Duodenal mucosa (tissue), 2 donors: ENCODE measurements at regions not wholly inside any gene's neighbourhood (a gene's known extent, or its start where the extent isn't known, plus 50 kb on each side); places are given as distances from the start of the nearest gene placed in this dataset.
"Not testable (repeated sequence)": the region's sequence is repeated elsewhere in the genome, so short reads cannot be mapped to it uniquely, and the experiment has no call there.

Experiments used
- H3K27ac ChIP-seq: one replicate; pipeline ENCODE4 v1.7.0; 2013; ENCODE audit warnings: low read depth, low read length
- H3K27me3 ChIP-seq, 2 donors: one replicate each; pipeline ENCODE4 v1.7.0; 2013; ENCODE audit warnings: low read length in 2 of 2, control low read depth in 1 of 2; ENCODE audit not compliant: insufficient read depth in 2 of 2, control insufficient read depth in 1 of 2
- H3K36me3 ChIP-seq, 2 donors: one replicate each; pipeline ENCODE4 v1.7.0; 2013; ENCODE audit warnings: low read length in 2 of 2, control low read depth in 1 of 2; ENCODE audit not compliant: insufficient read depth in 2 of 2, control insufficient read depth in 1 of 2
- H3K4me1 ChIP-seq, 2 donors: one replicate each; pipeline ENCODE4 v1.7.0; 2013; ENCODE audit warnings: low read length in 2 of 2, control low read depth in 1 of 2; ENCODE audit not compliant: insufficient read depth in 2 of 2, control insufficient read depth in 1 of 2
- H3K4me3 ChIP-seq, 2 donors: one replicate each; pipeline ENCODE4 v1.7.0; 2013; ENCODE audit warnings: low read length in 2 of 2, low read depth in 1 of 2
- H3K9ac ChIP-seq, 2 donors: one replicate each; pipeline ENCODE4 v1.7.0; 2013; ENCODE audit warnings: low read length in 2 of 2, low read depth in 1 of 2
- H3K9me3 ChIP-seq, 2 donors: one replicate each; pipeline ENCODE4 v1.7.0; 2013; ENCODE audit warnings: low read length in 2 of 2, control low read depth in 1 of 2; ENCODE audit not compliant: control insufficient read depth in 1 of 2

- H3K4me3 ChIP-seq, result no peak overlapping the region
- H3K9ac ChIP-seq, result no peak overlapping the region
- no peaks in the 10 kb centered on the region for H3K4me1 ChIP-seq
- H3K9me3 ChIP-seq, result no peaks in the 10 kb centered on the region
- H3K27me3 ChIP-seq, result no peaks in the 10 kb centered on the region
- H3K36me3 ChIP-seq, result no peaks in the 10 kb centered on the region
- no peak overlapping the region for H3K27ac ChIP-seq
Observed at GRCh38 chr16:17037499-17037898, 433.3 kb downstream of the XYLT1 start.

GRCh38 chr16:17038415-17038814 lies 432.3 kb downstream of the XYLT1 start:
- no peak overlapping the region for H3K4me3 ChIP-seq
- H3K27ac ChIP-seq, result no peak overlapping the region
- H3K9ac ChIP-seq, result no peak overlapping the region
- no peaks in the 10 kb centered on the region for H3K27me3 ChIP-seq
- H3K9me3 ChIP-seq, result no peaks in the 10 kb centered on the region
- H3K36me3 ChIP-seq, result no peaks in the 10 kb centered on the region
- H3K4me1 ChIP-seq, result no peaks in the 10 kb centered on the region

GRCh38 chr16:17049109-17049508 lies 421.7 kb downstream of the XYLT1 start:
- not testable (repeated sequence) for H3K27me3 ChIP-seq, H3K4me1 ChIP-seq, H3K36me3 ChIP-seq, H3K9me3 ChIP-seq, H3K27ac ChIP-seq, H3K9ac ChIP-seq, H3K4me3 ChIP-seq

GRCh38 chr16:17050468-17050867 lies 420.3 kb downstream of the XYLT1 start:
- Histone ChIP-seq H3K27me3 (no peaks in the 10 kb centered on the region), H3K4me1 (no peaks in the 10 kb centered on the region), H3K36me3 (no peaks in the 10 kb centered on the region), H3K27ac (no peak overlapping the region), H3K9me3 (peaks cover 0 to 3% of the 10 kb centered on the region in 2 donors), H3K9ac (no peak overlapping the region), H3K4me3 (no peak overlapping the region)
